K562 (cell line): ENCODE measurements at regions not wholly inside any gene's neighbourhood (a gene's known extent, or its start where the extent isn't known, plus 50 kb on each side); places are given as distances from the start of the nearest gene placed in this dataset.

Experiments used
- ATAC-seq: fragments of 200-7000 bp; cut with Tn5 transposase; 3 replicates; pipeline ENCODE4 v1.9.1; 2020; ENCODE audit warnings: moderate library complexity
- BruUV-seq: library from RNA; stranded (reverse); fragments of 400-500 nt; replicated peaks from 2 replicates; lab custom pipeline; 2021; lab: Mats Ljungman, UMichigan
- CTCF ChIA-PET: fragments of 300-600 bp; formaldehyde crosslinking; extraction: SDS; loops from one replicate; lab custom pipeline; 2021; ENCODE audit warnings: low intra/inter-chr PET ratio; lab: Yijun Ruan, JAX
- POLR2A ChIA-PET: fragments of 300-600, 350-650 bp; sonication (Branson Sonifier 250); formaldehyde crosslinking; extraction: SDS; loops from one replicate; lab custom pipeline; 2021; ENCODE audit warnings: antibody characterized with exemption, inconsistent platforms; lab: Yijun Ruan, JAX
- DNase-seq, 4 experiments: peaks; one replicate each; pipeline versions ENCODE4 v3.0.0 to v3.0.0-alpha.2; 2011 to 2018; ENCODE audit warnings: low spot score in 3 of 4, mixed read lengths in 3 of 4; ENCODE audit errors: extremely low read depth in 1 of 4
- FAIRE-seq: peaks from 2 replicates; lab custom pipeline; 2011; peaks lifted over from hg19 to GRCh38; lab: Jason Lieb, UNC
- H2AFZ ChIP-seq: 2 replicates; pipeline ENCODE4 v1.6.0; 2011; ENCODE audit warnings: low read depth, low read length, control low read depth, inconsistent platforms
- H3K27ac ChIP-seq: fragments of 200-600 bp; 3 replicates; pipeline ENCODE4 v1.8.0; 2011; ENCODE audit warnings: low read depth, mild to moderate bottlenecking, control low read depth, inconsistent platforms, low read length, moderate library complexity, mixed read lengths; ENCODE audit errors: extremely low read depth
- H3K27me3 ChIP-seq, 2 experiments: fragments of 300-600 bp in 1 of 2; 2 replicates in 1 of 2; 3 replicates in 1 of 2; pipeline versions ENCODE4 v1.6.0 to v1.8.0; 2011; ENCODE audit warnings: inconsistent platforms in 2 of 2, low read length in 2 of 2, mild to moderate bottlenecking in 1 of 2, mixed read lengths in 1 of 2, moderate library complexity in 1 of 2; ENCODE audit not compliant: control insufficient read depth in 2 of 2, insufficient read depth in 2 of 2
- H3K36me3 ChIP-seq: fragments of 300-600 bp; 3 replicates; pipeline ENCODE4 v1.8.0; 2011; ENCODE audit warnings: mild to moderate bottlenecking, low read length, inconsistent platforms; ENCODE audit not compliant: control insufficient read depth, insufficient read depth
- H3K4me1 ChIP-seq, 2 experiments: fragments of 200-600 bp in 1 of 2; replicated peaks in 1 of 2; 2 replicates in 1 of 2; 3 replicates in 1 of 2; pipeline versions ENCODE4 v1.5.1 to v1.8.0; 2011; ENCODE audit warnings: inconsistent platforms in 2 of 2, low read length in 2 of 2, mild to moderate bottlenecking in 1 of 2, mixed read lengths in 1 of 2, moderate library complexity in 1 of 2; ENCODE audit not compliant: control insufficient read depth in 2 of 2, insufficient read depth in 2 of 2
- H3K4me2 ChIP-seq: 2 replicates; pipeline ENCODE4 v1.6.1; 2011; ENCODE audit warnings: low read length, control low read depth, inconsistent platforms, mixed read lengths; ENCODE audit not compliant: insufficient read depth
- H3K4me3 ChIP-seq: fragments of 200-600 bp; sonication (generic), shearing (Covaris generic); 2 replicates; pipeline ENCODE4 v1.5.1; 2016; ENCODE audit warnings: control low read depth, inconsistent platforms
- H3K79me2 ChIP-seq: fragments of 200-600 bp; 3 replicates; pipeline ENCODE4 v1.8.0; 2011; ENCODE audit warnings: low read length, inconsistent platforms; ENCODE audit not compliant: control insufficient read depth, insufficient read depth
- H3K9ac ChIP-seq, 2 experiments: 2 replicates each; pipeline versions ENCODE4 v1.6.0 to v1.6.1; 2011; ENCODE audit warnings: low read depth in 2 of 2, low read length in 2 of 2, control low read depth in 1 of 2, inconsistent platforms in 1 of 2, mild to moderate bottlenecking in 1 of 2, mixed read lengths in 1 of 2; ENCODE audit not compliant: insufficient read depth in 1 of 2
- H3K9me1 ChIP-seq: one replicate; pipeline ENCODE4 v1.6.0; 2011; ENCODE audit warnings: inconsistent platforms, mild to moderate bottlenecking, low read length, moderate library complexity; ENCODE audit not compliant: control insufficient read depth, insufficient read depth
- H3K9me3 ChIP-seq: replicated peaks from 2 replicates; pipeline ENCODE4 v1.5.1; 2011; ENCODE audit warnings: low read depth, low read length, inconsistent platforms; ENCODE audit not compliant: control insufficient read depth, insufficient read depth
- H4K20me1 ChIP-seq: replicated peaks from 2 replicates; pipeline ENCODE4 v1.6.1; 2011; ENCODE audit warnings: low read length, inconsistent platforms, mixed read lengths; ENCODE audit not compliant: control insufficient read depth, insufficient read depth
- HNRNPH1 ChIP-seq: fragments of 200-400 bp; formaldehyde crosslinking; optimal IDR thresholded peaks from 2 replicates; pipeline ENCODE3; 2017; ENCODE audit warnings: low read depth, mild to moderate bottlenecking, low read length, moderate library complexity
- MCM5 ChIP-seq: fragments of 450-650 bp; IDR thresholded peaks from 2 replicates; pipeline ENCODE4 v1.6.1; 2016; ENCODE audit warnings: low read depth
- PBX2 ChIP-seq, 2 experiments: IDR thresholded peaks in 1 of 2; conservative IDR thresholded peaks in 1 of 2; 2 replicates each; pipeline ENCODE4 v1.6.1; 2016; ENCODE audit warnings: low read depth in 2 of 2, mild to moderate bottlenecking in 1 of 2, missing compliant biosample characterization in 1 of 2, missing genetic modification characterization in 1 of 2, moderate library complexity in 1 of 2
- ZNF277 ChIP-seq: fragments of 250-450 bp; sonication (Bioruptor Pico); IDR thresholded peaks from 2 replicates; pipeline ENCODE4 v1.8.0; 2022; ENCODE audit warnings: inconsistent platforms, mild to moderate bottlenecking, moderate library complexity, borderline replicate concordance
- WGBS: fragments of 100-300 bp; shearing (Covaris generic); methylation state at CpG from one replicate; pipeline ENCODE4 v1.1.6; 2016; ENCODE audit warnings: low coverage, mixed read lengths; ENCODE audit not compliant: insufficient coverage; ENCODE audit errors: missing lambda C conversion rate; 5-methylcytosine and 5-hydroxymethylcytosine counted together
- in situ Hi-C: fragments of 300-500 bp; cut with MboI; formaldehyde crosslinking; loops from 4 replicates; pipeline ENCODE4 v1.15.0; 2018; ENCODE audit warnings: inconsistent platforms, mixed read lengths
- intact Hi-C: fragments of 100-400 bp; cut with micrococcal nuclease; formaldehyde crosslinking; loops from 2 replicates; pipeline ENCODE4 v1.14.2; 2022
- TF ChIP-seq, protein P1 (sequence below): fragments of 450-650 bp; formaldehyde crosslinking; IDR thresholded peaks from 2 replicates; pipeline ENCODE4 v1.4.0; 2022; ENCODE audit warnings: missing genetic modification characterization

DNA sequence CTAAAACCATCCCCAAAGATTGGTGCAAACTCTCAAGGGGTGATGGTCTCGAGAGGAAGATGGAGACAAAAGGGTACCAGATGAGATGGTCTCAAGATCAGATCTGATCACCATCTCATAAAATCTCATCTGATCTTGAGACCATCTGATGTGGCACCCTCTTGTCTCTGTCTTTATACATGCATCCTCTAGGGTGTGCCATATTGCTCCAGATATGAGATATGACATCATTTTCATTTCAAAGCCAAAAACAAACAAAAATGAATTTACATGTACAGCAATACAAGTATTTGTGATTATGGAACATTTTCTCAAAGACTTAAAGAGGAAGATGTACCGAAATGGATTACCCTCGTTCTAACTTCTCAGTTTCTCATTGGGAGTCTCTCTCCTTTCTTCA is 787.2 kb downstream of the GALC start:
- Histone ChIP-seq H3K4me2 (no peak overlapping the region), H3K4me1 (no peaks in the 10 kb centered on the region), H2AFZ (no peak overlapping the region), H3K27me3 (no peaks in the 10 kb centered on the region), H3K36me3 (no peaks in the 10 kb centered on the region), H3K4me3 (no peak overlapping the region), H3K9ac (no peak overlapping the region), H4K20me1 (no peaks in the 10 kb centered on the region), H3K9me3 (no peaks in the 10 kb centered on the region), H3K9me1 (no peaks in the 10 kb centered on the region), H3K27ac (no peak overlapping the region), H3K79me2 (no peaks in the 10 kb centered on the region)
- POLR2A ChIA-PET = no interaction called here
- no peak for TF ChIP-seq MCM5
- TF ChIP-seq PBX2 (CRISPR knock-in tag; IDR thresholded peaks at IDR 0.05; ENCODE audit: low read depth) = no peak
- TF ChIP-seq PBX2 (tag; conservative IDR thresholded peaks at IDR 0.05; ENCODE audit: low read depth) = no peak
- TF ChIP-seq ZNF277 (CRISPR knock-in tag) = no peak
- TF ChIP-seq, protein P1, sequence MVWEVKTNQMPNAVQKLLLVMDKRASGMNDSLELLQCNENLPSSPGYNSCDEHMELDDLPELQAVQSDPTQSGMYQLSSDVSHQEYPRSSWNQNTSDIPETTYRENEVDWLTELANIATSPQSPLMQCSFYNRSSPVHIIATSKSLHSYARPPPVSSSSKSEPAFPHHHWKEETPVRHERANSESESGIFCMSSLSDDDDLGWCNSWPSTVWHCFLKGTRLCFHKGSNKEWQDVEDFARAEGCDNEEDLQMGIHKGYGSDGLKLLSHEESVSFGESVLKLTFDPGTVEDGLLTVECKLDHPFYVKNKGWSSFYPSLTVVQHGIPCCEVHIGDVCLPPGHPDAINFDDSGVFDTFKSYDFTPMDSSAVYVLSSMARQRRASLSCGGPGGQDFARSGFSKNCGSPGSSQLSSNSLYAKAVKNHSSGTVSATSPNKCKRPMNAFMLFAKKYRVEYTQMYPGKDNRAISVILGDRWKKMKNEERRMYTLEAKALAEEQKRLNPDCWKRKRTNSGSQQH = no peak
- TF ChIP-seq HNRNPH1 = no peak
- CTCF ChIA-PET = no interaction called here
- intact Hi-C loops = no loop called here
- DNase-seq = no peak
- no TSS peak for BruUV-seq
- in situ Hi-C loops = no loop called here
- FAIRE-seq = no peak
- 0% methylated on average over 3 of the region's 3 CpGs for WGBS
- no peak for ATAC-seq
